ENCODE measurements at regions not wholly inside any gene's neighbourhood (a gene's known extent, or its start where the extent isn't known, plus 50 kb on each side); places are given as distances from the start of the nearest gene placed in this dataset.

GRCh38 chr3:171986176-171986575, 53.2 kb upstream of the FNDC3B start (continued):
- TF ChIP-seq RAD21 (IDR thresholded peaks at IDR 0.05 in 1 of 2, conservative IDR thresholded peaks at IDR 0.05 in 1 of 2; ENCODE audit: low read depth in 2 of 2, low read length in 2 of 2): no peak

All from H1 (cell line).